ENCODE measurements at regions not wholly inside any gene's neighbourhood (a gene's known extent, or its start where the extent isn't known, plus 50 kb on each side); places are given as distances from the start of the nearest gene placed in this dataset.

GRCh38 chr5:164687391-164687790 lies 1182.0 kb downstream of the MAT2B start:
- Histone ChIP-seq H3K4me3 (ENCODE audit: low read length) (no peak overlapping the region), H3K27me3 (ENCODE audit: control insufficient read depth, insufficient read depth, low read length) (no peaks in the 10 kb centered on the region), H3K4me1 (ENCODE audit: control insufficient read depth, insufficient read depth, low read length) (no peaks in the 10 kb centered on the region), H3K9me3 (ENCODE audit: control insufficient read depth, insufficient read depth, low read length) (no peaks in the 10 kb centered on the region), H3K27ac (ENCODE audit: low read length) (no peak overlapping the region), H3K36me3 (ENCODE audit: control insufficient read depth, insufficient read depth, low read length) (no peaks in the 10 kb centered on the region)
- no peak for DNase-seq (ENCODE audit: low read depth, low spot score)

GRCh38 chr5:164688437-164688836 lies 1183.0 kb downstream of the MAT2B start:
- no peaks in the 10 kb centered on the region for H3K9me3 ChIP-seq (ENCODE audit: control insufficient read depth, insufficient read depth, low read length)
- no peaks in the 10 kb centered on the region for H3K27me3 ChIP-seq (ENCODE audit: control insufficient read depth, insufficient read depth, low read length)
- no peak overlapping the region for H3K27ac ChIP-seq (ENCODE audit: low read length)
- H3K36me3 ChIP-seq (ENCODE audit: control insufficient read depth, insufficient read depth, low read length) = no peaks in the 10 kb centered on the region
- no peak overlapping the region for H3K4me3 ChIP-seq (ENCODE audit: low read length)
- no peaks in the 10 kb centered on the region for H3K4me1 ChIP-seq (ENCODE audit: control insufficient read depth, insufficient read depth, low read length)
- DNase-seq (ENCODE audit: low read depth, low spot score) = no peak
- WGBS (ENCODE audit: insufficient coverage, insufficient read length) = no CpG with 5 or more reads among the region's 2 CpGs

DNA sequence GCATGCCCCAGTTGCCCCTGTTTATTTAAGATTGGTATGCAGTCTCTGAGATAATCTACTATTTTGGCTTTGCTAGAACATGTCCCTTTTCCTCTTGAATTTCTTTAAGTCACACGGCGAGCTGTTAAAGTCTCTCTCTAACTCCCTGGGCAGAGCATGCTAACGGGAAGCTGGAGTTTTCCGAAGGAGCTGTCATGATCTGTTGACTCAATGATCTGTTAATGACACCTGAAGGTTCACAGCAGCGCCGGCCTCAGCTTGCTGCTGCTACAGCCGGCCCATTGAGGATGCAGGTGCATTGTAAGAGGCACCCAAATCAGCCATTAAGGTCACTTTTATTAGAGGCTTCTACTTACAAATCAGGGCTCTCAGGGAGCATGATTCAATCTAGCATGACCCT lies 1203.4 kb downstream of the MAT2B start:
- Histone ChIP-seq H3K9me3 (ENCODE audit: control insufficient read depth, insufficient read depth, low read length) (no peaks in the 10 kb centered on the region), H3K36me3 (ENCODE audit: control insufficient read depth, insufficient read depth, low read length) (no peaks in the 10 kb centered on the region), H3K27me3 (ENCODE audit: control insufficient read depth, insufficient read depth, low read length) (no peaks in the 10 kb centered on the region), H3K27ac (ENCODE audit: low read length) (no peak overlapping the region), H3K4me1 (ENCODE audit: control insufficient read depth, insufficient read depth, low read length) (no peaks in the 10 kb centered on the region), H3K4me3 (ENCODE audit: low read length) (no peak overlapping the region)
- no CpG with 5 or more reads among the region's 7 CpGs for WGBS (ENCODE audit: insufficient coverage, insufficient read length)
- DNase-seq (ENCODE audit: low read depth, low spot score) = no peak

DNA sequence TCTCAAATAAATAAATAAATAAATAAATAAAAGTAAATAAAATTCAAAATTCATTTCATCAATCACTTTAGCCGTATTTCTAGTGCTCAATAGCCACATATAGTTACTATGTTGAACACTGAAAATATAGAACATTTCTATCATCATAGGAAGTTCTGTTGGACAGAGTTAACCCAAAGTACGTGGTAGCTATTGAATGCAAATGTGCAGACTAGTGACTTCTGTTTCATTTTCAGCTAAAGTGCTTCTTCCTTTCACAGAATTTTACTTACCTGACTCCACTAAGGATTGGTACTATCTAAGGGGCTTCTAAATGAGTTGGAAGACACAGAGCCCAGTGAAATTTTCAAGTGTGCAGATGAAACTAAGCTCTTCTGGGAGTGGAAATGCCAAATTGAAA lies 1208.3 kb downstream of the MAT2B start:
- Histone ChIP-seq H3K9me3 (ENCODE audit: control insufficient read depth, insufficient read depth, low read length) (no peaks in the 10 kb centered on the region), H3K4me3 (ENCODE audit: low read length) (no peak overlapping the region), H3K4me1 (ENCODE audit: control insufficient read depth, insufficient read depth, low read length) (no peaks in the 10 kb centered on the region), H3K36me3 (ENCODE audit: control insufficient read depth, insufficient read depth, low read length) (no peaks in the 10 kb centered on the region), H3K27me3 (ENCODE audit: control insufficient read depth, insufficient read depth, low read length) (no peaks in the 10 kb centered on the region), H3K27ac (ENCODE audit: low read length) (no peak overlapping the region)
- WGBS (ENCODE audit: insufficient coverage, insufficient read length) = no CpG with 5 or more reads among the region's 2 CpGs
- no peak for DNase-seq (ENCODE audit: low read depth, low spot score)

- Histone ChIP-seq H3K27ac (ENCODE audit: low read length) (no peak overlapping the region), H3K9me3 (ENCODE audit: control insufficient read depth, insufficient read depth, low read length) (no peaks in the 10 kb centered on the region)
Measured at GRCh38 chr5:164721116-164721515, 1215.7 kb downstream of the MAT2B start.

DNA sequence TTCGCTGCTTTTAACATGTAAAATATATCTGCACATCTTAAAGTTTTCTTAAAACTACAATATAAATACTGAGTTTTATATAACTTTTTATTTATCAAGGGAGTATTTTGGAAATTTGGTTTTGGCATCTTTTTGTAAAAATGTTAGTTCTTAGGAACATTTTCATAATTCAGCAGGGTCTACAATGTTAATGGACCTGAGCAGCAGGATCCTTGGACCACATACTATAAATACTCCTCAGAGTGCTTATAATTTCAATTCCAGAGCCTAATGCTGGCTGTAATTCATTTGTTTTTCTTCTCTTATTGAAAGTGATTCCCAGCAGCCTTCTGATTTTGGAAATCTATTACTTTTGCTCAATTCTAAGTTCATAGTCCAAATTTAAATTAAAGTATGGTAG lies 1216.2 kb downstream of the MAT2B start:
- Histone ChIP-seq H3K4me3 (ENCODE audit: low read length) (no peak overlapping the region), H3K9me3 (ENCODE audit: control insufficient read depth, insufficient read depth, low read length) (no peaks in the 10 kb centered on the region), H3K27ac (ENCODE audit: low read length) (no peak overlapping the region), H3K27me3 (ENCODE audit: control insufficient read depth, insufficient read depth, low read length) (no peaks in the 10 kb centered on the region), H3K36me3 (ENCODE audit: control insufficient read depth, insufficient read depth, low read length) (no peaks in the 10 kb centered on the region), H3K4me1 (ENCODE audit: control insufficient read depth, insufficient read depth, low read length) (no peaks in the 10 kb centered on the region)
- no peak for DNase-seq (ENCODE audit: low read depth, low spot score)
- no CpG with 5 or more reads among the region's 1 CpG for WGBS (ENCODE audit: insufficient coverage, insufficient read length)

More at GRCh38 chr5:164721116-164721515, 1215.7 kb downstream of the MAT2B start:
- Histone ChIP-seq H3K4me3 (ENCODE audit: low read length) (no peak overlapping the region), H3K27me3 (ENCODE audit: control insufficient read depth, insufficient read depth, low read length) (no peaks in the 10 kb centered on the region), H3K36me3 (ENCODE audit: control insufficient read depth, insufficient read depth, low read length) (no peaks in the 10 kb centered on the region), H3K4me1 (ENCODE audit: control insufficient read depth, insufficient read depth, low read length) (no peaks in the 10 kb centered on the region)
- DNase-seq (ENCODE audit: low read depth, low spot score) = no peak

- Histone ChIP-seq H3K27me3 (ENCODE audit: control insufficient read depth, insufficient read depth, low read length) (no peaks in the 10 kb centered on the region), H3K4me1 (ENCODE audit: control insufficient read depth, insufficient read depth, low read length) (no peaks in the 10 kb centered on the region), H3K27ac (ENCODE audit: low read length) (no peak overlapping the region), H3K4me3 (ENCODE audit: low read length) (no peak overlapping the region), H3K9me3 (ENCODE audit: control insufficient read depth, insufficient read depth, low read length) (no peaks in the 10 kb centered on the region), H3K36me3 (ENCODE audit: control insufficient read depth, insufficient read depth, low read length) (no peaks in the 10 kb centered on the region)
- no CpG with 5 or more reads among the region's 1 CpG for WGBS (ENCODE audit: insufficient coverage, insufficient read length)
- DNase-seq (ENCODE audit: low read depth, low spot score) = no peak
Measured at GRCh38 chr5:164722702-164723101, 1217.3 kb downstream of the MAT2B start.

- no peak for DNase-seq (ENCODE audit: low read depth, low spot score)
- no peaks in the 10 kb centered on the region for H3K36me3 ChIP-seq (ENCODE audit: control insufficient read depth, insufficient read depth, low read length)
- no peaks in the 10 kb centered on the region for H3K9me3 ChIP-seq (ENCODE audit: control insufficient read depth, insufficient read depth, low read length)
- H3K4me1 ChIP-seq (ENCODE audit: control insufficient read depth, insufficient read depth, low read length) = no peaks in the 10 kb centered on the region
- whole genome bisulfite sequencing (ENCODE audit: insufficient coverage, insufficient read length) = 100% methylated on average over 1 of the region's 2 CpGs
- no peak overlapping the region for H3K4me3 ChIP-seq (ENCODE audit: low read length)
- H3K27me3 ChIP-seq (ENCODE audit: control insufficient read depth, insufficient read depth, low read length) = no peaks in the 10 kb centered on the region
- H3K27ac ChIP-seq (ENCODE audit: low read length) = no peak overlapping the region
Measured at GRCh38 chr5:164727012-164727411, 1221.6 kb downstream of the MAT2B start.

DNA sequence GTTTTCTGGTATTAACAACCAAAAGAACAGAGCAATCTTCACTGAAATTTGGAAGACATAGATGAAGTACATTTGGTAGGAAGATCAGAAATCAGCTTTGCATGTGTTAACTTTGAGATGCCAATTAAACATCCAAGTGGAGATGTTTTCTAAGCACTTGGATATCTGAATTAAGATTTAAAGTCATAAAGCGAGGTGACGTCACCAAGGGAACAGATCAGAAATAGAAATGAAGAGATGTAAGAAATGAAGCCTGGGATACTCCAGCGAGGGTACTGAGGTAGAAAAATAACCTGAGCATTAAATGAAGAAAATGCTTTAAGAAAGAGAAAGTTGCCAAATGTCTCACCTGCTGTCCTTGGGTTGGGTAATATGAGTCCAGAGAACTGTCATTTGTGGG lies 1223.3 kb downstream of the MAT2B start:
- Histone ChIP-seq H3K36me3 (ENCODE audit: control insufficient read depth, insufficient read depth, low read length) (no peaks in the 10 kb centered on the region), H3K27ac (ENCODE audit: low read length) (no peak overlapping the region), H3K4me3 (ENCODE audit: low read length) (no peak overlapping the region), H3K4me1 (ENCODE audit: control insufficient read depth, insufficient read depth, low read length) (no peaks in the 10 kb centered on the region), H3K27me3 (ENCODE audit: control insufficient read depth, insufficient read depth, low read length) (no peaks in the 10 kb centered on the region), H3K9me3 (ENCODE audit: control insufficient read depth, insufficient read depth, low read length) (no peaks in the 10 kb centered on the region)
- no peak for DNase-seq (ENCODE audit: low read depth, low spot score)
- WGBS (ENCODE audit: insufficient coverage, insufficient read length) = no CpG with 5 or more reads among the region's 3 CpGs

DNA sequence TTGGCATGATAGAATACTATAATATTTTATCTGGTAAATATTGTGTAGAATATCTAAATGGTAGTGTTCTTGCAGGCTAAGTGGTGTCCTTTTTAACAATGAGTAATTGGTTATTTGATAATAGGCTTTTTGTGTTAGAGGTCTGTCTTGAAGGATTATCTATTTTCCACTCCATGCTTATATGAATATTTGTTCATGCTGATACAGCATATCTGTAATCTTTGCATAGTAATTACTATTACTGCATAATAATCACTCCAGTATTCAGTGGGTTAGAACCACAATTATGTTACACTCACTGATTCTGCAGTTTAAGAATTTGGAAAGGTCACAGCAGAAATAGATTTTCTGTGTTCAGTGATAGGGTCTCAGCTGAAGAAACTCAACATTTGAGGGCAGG lies 1229.9 kb downstream of the MAT2B start:
- Histone ChIP-seq H3K4me3 (ENCODE audit: low read length) (no peak overlapping the region), H3K36me3 (ENCODE audit: control insufficient read depth, insufficient read depth, low read length) (no peaks in the 10 kb centered on the region), H3K27me3 (ENCODE audit: control insufficient read depth, insufficient read depth, low read length) (no peaks in the 10 kb centered on the region), H3K9me3 (ENCODE audit: control insufficient read depth, insufficient read depth, low read length) (no peaks in the 10 kb centered on the region), H3K4me1 (ENCODE audit: control insufficient read depth, insufficient read depth, low read length) (no peaks in the 10 kb centered on the region), H3K27ac (ENCODE audit: low read length) (no peak overlapping the region)
- DNase-seq (ENCODE audit: low read depth, low spot score) = no peak

DNA sequence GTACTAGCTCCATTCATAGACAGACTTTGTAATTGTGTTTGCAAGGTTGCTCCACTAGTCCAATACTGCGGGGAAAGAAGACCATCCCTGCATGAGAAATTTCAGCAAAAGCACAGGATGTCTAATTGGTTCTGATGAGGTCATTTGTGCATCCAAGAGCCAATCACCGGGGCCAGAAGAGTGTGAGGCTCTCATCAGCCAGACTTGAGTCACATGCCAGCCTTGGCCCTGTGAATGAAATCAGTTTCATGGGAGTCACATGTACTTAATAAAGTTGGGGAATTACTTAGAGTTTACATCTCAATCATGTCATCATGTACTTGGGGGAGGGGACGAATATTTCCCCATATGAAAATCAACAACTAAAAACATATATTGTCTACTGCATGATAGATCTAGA lies 1236.0 kb downstream of the MAT2B start:
- WGBS (ENCODE audit: insufficient coverage, insufficient read length) = no CpG with 5 or more reads among the region's 3 CpGs
- DNase-seq (ENCODE audit: low read depth, low spot score) = no peak
- Histone ChIP-seq H3K9me3 (ENCODE audit: control insufficient read depth, insufficient read depth, low read length) (no peaks in the 10 kb centered on the region), H3K27me3 (ENCODE audit: control insufficient read depth, insufficient read depth, low read length) (no peaks in the 10 kb centered on the region), H3K4me3 (ENCODE audit: low read length) (no peak overlapping the region), H3K4me1 (ENCODE audit: control insufficient read depth, insufficient read depth, low read length) (no peaks in the 10 kb centered on the region), H3K36me3 (ENCODE audit: control insufficient read depth, insufficient read depth, low read length) (no peaks in the 10 kb centered on the region), H3K27ac (ENCODE audit: low read length) (no peak overlapping the region)
